ENCODE measurements at regions not wholly inside any gene's neighbourhood (a gene's known extent, or its start where the extent isn't known, plus 50 kb on each side); places are given as distances from the start of the nearest gene placed in this dataset.

- H3K4me3 ChIP-seq (ENCODE audit: extremely low read depth in 1 of 4, insufficient read depth in 2 of 4, low read depth in 3 of 4, low read length in 4 of 4), result no peak overlapping the region
- no peak overlapping the region for H3K14ac ChIP-seq (ENCODE audit: insufficient read length)
- H4K8ac ChIP-seq (ENCODE audit: extremely low read depth, insufficient read depth, low read length), result no peak overlapping the region; the same call in 1 of the 2 replicates
- no peaks in the 10 kb centered on the region for H3K79me2 ChIP-seq (ENCODE audit: control insufficient read depth in 1 of 2, insufficient read depth in 2 of 2, low read length in 2 of 2)
- no peak overlapping the region for H3K4me2 ChIP-seq (ENCODE audit: insufficient read depth in 1 of 2, low read depth in 2 of 2, low read length in 2 of 2)
- no peak overlapping the region for H2BK120ac ChIP-seq (replicated peaks; ENCODE audit: low read depth, low read length)
- no peaks in the 10 kb centered on the region for H3K23me2 ChIP-seq (ENCODE audit: low read depth, low read length)
- H3K4me1 ChIP-seq (replicated peaks in 1 of 4; ENCODE audit: control insufficient read depth in 3 of 4, insufficient read depth in 4 of 4, low read length in 3 of 4), result no peaks in the 10 kb centered on the region
- no peak overlapping the region for H3K18ac ChIP-seq (ENCODE audit: extremely low read depth, low read length)
- no peak overlapping the region for H3K23ac ChIP-seq (ENCODE audit: insufficient read length)
- FAIRE-seq, result no peak
- no peak overlapping the region for H4K5ac ChIP-seq (ENCODE audit: insufficient read length, low read depth, low read length)
- CTCF ChIA-PET (ENCODE audit: partially characterized antibody), result no interaction called here
- no peak overlapping the region for H3K4ac ChIP-seq (replicated peaks; ENCODE audit: insufficient read length, low read depth, low read length)
- H3K27ac ChIP-seq (ENCODE audit: low read depth, low read length), result no peak overlapping the region
- DNase-seq (ENCODE audit: low read depth in 1 of 2, low spot score in 2 of 2), result peak in 1 of 2 experiments; percentile 22
- no peaks in the 10 kb centered on the region for H3K27me3 ChIP-seq (replicated peaks in 1 of 4; ENCODE audit: control insufficient read depth in 3 of 4, extremely low read depth in 1 of 4, insufficient read depth in 3 of 4, low read length in 3 of 4)
- H3K56ac ChIP-seq (replicated peaks; ENCODE audit: insufficient read length, low read depth, low read length), result no peak overlapping the region
- no peak overlapping the region for H2AK5ac ChIP-seq (ENCODE audit: low read depth, low read length)
- H2AFZ ChIP-seq (ENCODE audit: low read length), result no peak overlapping the region
- H4K91ac ChIP-seq (replicated peaks; ENCODE audit: insufficient read length, low read length), result no peak overlapping the region
- H3K36me3 ChIP-seq (ENCODE audit: control insufficient read depth in 2 of 4, insufficient read depth in 4 of 4, low read length in 3 of 4), result no peaks in the 10 kb centered on the region
- 0 out of 2 replicates have a peak overlapping the region, but pooled peaks have one; percentile 32 for H2BK20ac ChIP-seq (ENCODE audit: low read length)
- 91% methylated on average over 9 of the region's 9 CpGs; no CpG with 5 or more reads in 1 of the 2 experiments for WGBS, 2 experiments (ENCODE audit: extremely low coverage in 1 of 2, insufficient coverage in 1 of 2, insufficient read length in 1 of 2, insufficient replicate concordance in 2 of 2, low coverage in 1 of 2, low lambda C conversion rate in 2 of 2, missing lambda C conversion rate in 1 of 2)
- no peaks in the 10 kb centered on the region for H3K9me3 ChIP-seq (ENCODE audit: insufficient read depth in 2 of 2, low read depth in 1 of 2, low read length in 1 of 2)
- H2BK15ac ChIP-seq (ENCODE audit: low read length), result no peak overlapping the region
- H2BK12ac ChIP-seq (ENCODE audit: low read depth, low read length), result no peak overlapping the region
- H2BK5ac ChIP-seq (ENCODE audit: low read depth, low read length), result no peak overlapping the region
- POLR2A ChIA-PET (ENCODE audit: partially characterized antibody), result interaction anchor here (0.6 kb wide), 1 partner anchor 152 kb away, joined by 3 read pairs; no protein-coding TSS in a partner anchor
- H3K79me1 ChIP-seq (ENCODE audit: low read depth, low read length), result no peaks in the 10 kb centered on the region
- no peaks in the 10 kb centered on the region for H4K20me1 ChIP-seq (replicated peaks in 1 of 2; ENCODE audit: control insufficient read depth in 1 of 2, insufficient read depth in 2 of 2, low read length in 2 of 2)
- no peak overlapping the region for H3K9ac ChIP-seq (replicated peaks in 1 of 4; ENCODE audit: extremely low read depth in 1 of 4, low read depth in 3 of 4, low read length in 3 of 4)
- no peak for TF ChIP-seq RXRA (IDR thresholded peaks at IDR 0.05; ENCODE audit: insufficient read depth, low read depth, low read length)
- no peak for TF ChIP-seq SP1 (IDR thresholded peaks at IDR 0.05; ENCODE audit: low read depth, low read length)
- TF ChIP-seq SRF (IDR thresholded peaks at IDR 0.05; ENCODE audit: low read depth, low read length), result no peak
- no peak for TF ChIP-seq EP300 (IDR thresholded peaks at IDR 0.05; ENCODE audit: borderline replicate concordance in 1 of 2, low read depth in 2 of 2, low read length in 2 of 2)
- no peak for TF ChIP-seq SIN3A (conservative IDR thresholded peaks at IDR 0.05 in 1 of 2, IDR thresholded peaks at IDR 0.05 in 1 of 2; ENCODE audit: low read depth in 1 of 2, low read length in 2 of 2)
- TF ChIP-seq SP4 (IDR thresholded peaks at IDR 0.05; ENCODE audit: low read length), result no peak
- no peak for TF ChIP-seq BCL11A (IDR thresholded peaks at IDR 0.05; ENCODE audit: low read depth in 2 of 2, low read length in 2 of 2)
- TF ChIP-seq CREB1 (IDR thresholded peaks at IDR 0.05), result no peak
- TF ChIP-seq CTCF (IDR thresholded peaks at IDR 0.05; ENCODE audit: control extremely low read depth in 1 of 3, insufficient read depth in 1 of 3, low read depth in 1 of 3, low read length in 3 of 3), result no peak
Measured at GRCh38 chr5:2895196-2895595, 143.7 kb upstream of the IRX2 start.
